Ishikawa (cell line): ENCODE measurements at regions not wholly inside any gene's neighbourhood (a gene's known extent, or its start where the extent isn't known, plus 50 kb on each side); places are given as distances from the start of the nearest gene placed in this dataset.

Experiments
- EP300 ChIP-seq: IDR thresholded peaks from 2 replicates; pipeline ENCODE4 v1.6.1; 2012; ENCODE audit warnings: borderline replicate concordance
- FOXM1 ChIP-seq: IDR thresholded peaks from 2 replicates; pipeline ENCODE4 v1.6.1; 2012; ENCODE audit warnings: low read depth, borderline replicate concordance
- RAD21 ChIP-seq: IDR thresholded peaks from 2 replicates; pipeline ENCODE4 v1.6.1; 2012; ENCODE audit warnings: low read depth
- TAF1 ChIP-seq: IDR thresholded peaks from 2 replicates; pipeline ENCODE4 v1.6.1; 2012; ENCODE audit warnings: low read depth, mild to moderate bottlenecking
- TEAD4 ChIP-seq: IDR thresholded peaks from 2 replicates; pipeline ENCODE4 v1.6.1; 2012
- YY1 ChIP-seq: IDR thresholded peaks from 2 replicates; pipeline ENCODE4 v1.6.1; 2012; ENCODE audit warnings: low read depth
- TF ChIP-seq, protein P1 (sequence below): IDR thresholded peaks from 2 replicates; pipeline ENCODE4 v1.6.1; 2012

- TF ChIP-seq, protein P1, sequence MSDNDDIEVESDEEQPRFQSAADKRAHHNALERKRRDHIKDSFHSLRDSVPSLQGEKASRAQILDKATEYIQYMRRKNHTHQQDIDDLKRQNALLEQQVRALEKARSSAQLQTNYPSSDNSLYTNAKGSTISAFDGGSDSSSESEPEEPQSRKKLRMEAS = no peak
- TF ChIP-seq FOXM1 (no peak), TAF1 (no peak), YY1 (no peak), TEAD4 (no peak), EP300 (no peak), RAD21 (no peak)
Observed at GRCh38 chr4:170700064-170700463, 610.3 kb upstream of the AADAT start.
